ENCODE measurements at regions not wholly inside any gene's neighbourhood (a gene's known extent, or its start where the extent isn't known, plus 50 kb on each side); places are given as distances from the start of the nearest gene placed in this dataset.

- DNase-seq (ENCODE audit: low read depth in 2 of 2): no peak
These were observed 256.6 kb downstream of the DLL1 start for GRCh38 chr6:170034294-170034693.

- no peak for DNase-seq (ENCODE audit: low read depth in 2 of 2)
These were observed 257.2 kb downstream of the DLL1 start for GRCh38 chr6:170033666-170034065.

GRCh38 chr6:170032706-170033309, 258.1 kb downstream of the DLL1 start:
- no peak for DNase-seq (ENCODE audit: low read depth in 2 of 2)

GRCh38 chr6:170032197-170032596, 258.7 kb downstream of the DLL1 start:
- DNase-seq (ENCODE audit: low read depth in 2 of 2): no peak

GRCh38 chr6:170031684-170032121, 259.2 kb downstream of the DLL1 start:
- no peak for DNase-seq (ENCODE audit: low read depth in 2 of 2)

GRCh38 chr6:170030821-170031471, 259.9 kb downstream of the DLL1 start:
- DNase-seq (ENCODE audit: low read depth in 2 of 2): no peak

- DNase-seq (ENCODE audit: low read depth in 2 of 2): no peak
These were observed 260.5 kb downstream of the DLL1 start for GRCh38 chr6:170030284-170030815.

- no peak for DNase-seq (ENCODE audit: low read depth in 2 of 2)
These were observed 261.2 kb downstream of the DLL1 start for GRCh38 chr6:170029416-170030283.

GRCh38 chr6:170028629-170029345, 262.1 kb downstream of the DLL1 start:
- DNase-seq (ENCODE audit: low read depth in 2 of 2): no peak

GRCh38 chr6:170027647-170028043, 263.2 kb downstream of the DLL1 start:
- no peak for DNase-seq (ENCODE audit: low read depth in 2 of 2)

GRCh38 chr6:170026751-170027646, 263.9 kb downstream of the DLL1 start:
- DNase-seq (ENCODE audit: low read depth in 2 of 2): no peak

GRCh38 chr6:170025935-170026750, 264.7 kb downstream of the DLL1 start:
- no peak for DNase-seq (ENCODE audit: low read depth in 2 of 2)

- no peak for DNase-seq (ENCODE audit: low read depth in 2 of 2)
These were observed 265.5 kb downstream of the DLL1 start for GRCh38 chr6:170025341-170025911.

- DNase-seq (ENCODE audit: low read depth in 2 of 2): no peak
These were observed 265.9 kb downstream of the DLL1 start for GRCh38 chr6:170024940-170025339.

- no peak for DNase-seq (ENCODE audit: low read depth in 2 of 2)
These were observed 267.0 kb downstream of the DLL1 start for GRCh38 chr6:170023620-170024521.

GRCh38 chr6:170022827-170023619, 267.9 kb downstream of the DLL1 start:
- no peak for DNase-seq (ENCODE audit: low read depth in 2 of 2)

GRCh38 chr6:170022291-170022722, 268.6 kb downstream of the DLL1 start:
- DNase-seq (ENCODE audit: low read depth in 2 of 2): no peak

GRCh38 chr6:170021579-170021978, 269.3 kb downstream of the DLL1 start:
- DNase-seq (ENCODE audit: low read depth in 2 of 2): no peak

All from stimulated activated CD8-positive, alpha-beta memory T cell treated with anti-CD3 and anti-CD28 coated beads, Interleukin-2, amount 100 ng/mL, for 48 hours (primary cell).